Ovary (tissue), 3 donors: ENCODE measurements at regions not wholly inside any gene's neighbourhood (a gene's known extent, or its start where the extent isn't known, plus 50 kb on each side); places are given as distances from the start of the nearest gene placed in this dataset.

Source experiments
- EP300 ChIP-seq: sonication (generic); formaldehyde crosslinking; IDR thresholded peaks from one replicate; pipeline ENCODE4 v1.6.1; 2017; ENCODE audit warnings: antibody characterized with exemption
- POLR2A ChIP-seq: fragments of 450-650 bp; IDR thresholded peaks from one replicate; pipeline ENCODE4 v1.6.1; 2017; ENCODE audit warnings: antibody characterized with exemption, mild to moderate bottlenecking, moderate library complexity
- TF ChIP-seq, protein P1 (sequence below), 3 donors: fragments of 450-650 bp in 2 of 3; fragments of 200-600 bp in 1 of 3; IDR thresholded peaks; one replicate each; pipeline versions ENCODE4 v1.5.1 to v1.8.0; 2016 to 2022; ENCODE audit warnings: antibody characterized with exemption in 3 of 3, mild to moderate bottlenecking in 1 of 3
- donor health status: DM: no; HTN: no; CAD: no.

DNA sequence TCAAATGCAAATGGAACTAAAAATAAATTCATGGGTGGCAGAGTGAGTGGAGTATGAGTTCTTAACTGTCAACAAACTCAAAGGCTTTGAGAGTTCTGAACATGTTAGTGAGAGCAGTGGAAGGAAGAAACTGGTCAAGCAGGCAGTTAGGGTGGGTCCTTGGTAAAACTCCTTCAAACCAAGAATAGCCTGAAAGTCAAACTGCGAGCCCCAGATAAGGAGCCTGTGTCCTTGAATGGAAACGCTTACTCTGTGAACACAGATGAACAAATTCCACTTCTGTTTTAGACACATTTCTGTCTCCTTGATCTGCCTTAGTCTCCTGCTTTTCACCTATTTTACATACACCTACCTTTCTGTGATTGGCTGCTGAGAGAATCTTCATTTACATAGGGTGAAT, 129.4 kb upstream of the PCDH18 start:
- TF ChIP-seq POLR2A = no peak
- TF ChIP-seq, protein P1, sequence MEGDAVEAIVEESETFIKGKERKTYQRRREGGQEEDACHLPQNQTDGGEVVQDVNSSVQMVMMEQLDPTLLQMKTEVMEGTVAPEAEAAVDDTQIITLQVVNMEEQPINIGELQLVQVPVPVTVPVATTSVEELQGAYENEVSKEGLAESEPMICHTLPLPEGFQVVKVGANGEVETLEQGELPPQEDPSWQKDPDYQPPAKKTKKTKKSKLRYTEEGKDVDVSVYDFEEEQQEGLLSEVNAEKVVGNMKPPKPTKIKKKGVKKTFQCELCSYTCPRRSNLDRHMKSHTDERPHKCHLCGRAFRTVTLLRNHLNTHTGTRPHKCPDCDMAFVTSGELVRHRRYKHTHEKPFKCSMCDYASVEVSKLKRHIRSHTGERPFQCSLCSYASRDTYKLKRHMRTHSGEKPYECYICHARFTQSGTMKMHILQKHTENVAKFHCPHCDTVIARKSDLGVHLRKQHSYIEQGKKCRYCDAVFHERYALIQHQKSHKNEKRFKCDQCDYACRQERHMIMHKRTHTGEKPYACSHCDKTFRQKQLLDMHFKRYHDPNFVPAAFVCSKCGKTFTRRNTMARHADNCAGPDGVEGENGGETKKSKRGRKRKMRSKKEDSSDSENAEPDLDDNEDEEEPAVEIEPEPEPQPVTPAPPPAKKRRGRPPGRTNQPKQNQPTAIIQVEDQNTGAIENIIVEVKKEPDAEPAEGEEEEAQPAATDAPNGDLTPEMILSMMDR (IDR thresholded peaks at IDR 0.05) = no peak
- TF ChIP-seq EP300 = no peak
